Endodermal cell (in vitro differentiated cells): ENCODE measurements at regions not wholly inside any gene's neighbourhood (a gene's known extent, or its start where the extent isn't known, plus 50 kb on each side); places are given as distances from the start of the nearest gene placed in this dataset.

Experiments used
- DNase-seq: peaks from one replicate; pipeline ENCODE4 v3.0.0-alpha.2; 2017
- H3K27ac ChIP-seq: 2 replicates; pipeline ENCODE4 v1.5.1; 2013; ENCODE audit warnings: mild to moderate bottlenecking, low read depth, low read length, moderate library complexity
- H3K27me3 ChIP-seq: 2 replicates; pipeline ENCODE4 v1.6.1; 2013; ENCODE audit warnings: mild to moderate bottlenecking, low read length, moderate library complexity; ENCODE audit not compliant: insufficient read depth, control insufficient read depth, poor library complexity, severe bottlenecking
- H3K36me3 ChIP-seq: 2 replicates; pipeline ENCODE4 v1.7.0; 2013; ENCODE audit warnings: mild to moderate bottlenecking, low read length, moderate library complexity; ENCODE audit not compliant: control insufficient read depth, insufficient read depth
- H3K4me1 ChIP-seq: one replicate; pipeline ENCODE4 v1.7.0; 2013; ENCODE audit warnings: low read length; ENCODE audit not compliant: control insufficient read depth, insufficient read depth
- H3K4me3 ChIP-seq: 2 replicates; pipeline ENCODE4 v1.5.1; 2013; ENCODE audit warnings: mild to moderate bottlenecking, low read length, moderate library complexity
- H3K9ac ChIP-seq: 2 replicates; pipeline ENCODE4 v1.6.1; 2013; ENCODE audit warnings: mild to moderate bottlenecking, low read length, moderate library complexity; ENCODE audit not compliant: poor library complexity, severe bottlenecking; ENCODE audit errors: extremely low read depth
- H3K9me3 ChIP-seq: 2 replicates; pipeline ENCODE4 v1.6.1; 2013; ENCODE audit warnings: mild to moderate bottlenecking, low read length, moderate library complexity; ENCODE audit not compliant: control insufficient read depth
- H3K27ac Mint-ChIP-seq: 2 replicates; pipeline ENCODE4 v1.8.0; 2020; ENCODE audit warnings: mixed read lengths
- H3K27me3 Mint-ChIP-seq: 2 replicates; pipeline ENCODE4 v1.8.0; 2021; ENCODE audit warnings: mild to moderate bottlenecking, mixed read lengths; ENCODE audit not compliant: insufficient read depth
- H3K36me3 Mint-ChIP-seq: 2 replicates; pipeline ENCODE4 v1.8.0; 2020; ENCODE audit warnings: low read depth, mixed read lengths
- H3K4me1 Mint-ChIP-seq: 2 replicates; pipeline ENCODE4 v1.8.0; 2020; ENCODE audit warnings: mixed read lengths
- H3K4me3 Mint-ChIP-seq: 2 replicates; pipeline ENCODE4 v1.8.0; 2020; ENCODE audit warnings: mild to moderate bottlenecking, moderate library complexity, mixed read lengths
- H3K9me3 Mint-ChIP-seq: 2 replicates; pipeline ENCODE4 v1.8.0; 2020; ENCODE audit warnings: mild to moderate bottlenecking, mixed read lengths
- CTCF ChIP-seq: fragments of 200-600 bp; sonication (generic); conservative IDR thresholded peaks from 2 replicates; pipeline ENCODE4 v1.5.0; 2021; ENCODE audit warnings: antibody characterized with exemption, mild to moderate bottlenecking
- WGBS, 2 experiments: methylation state at CpG; one replicate each; pipeline versions ENCODE4 v1.1.5 to v1.1.7; 2013; ENCODE audit warnings: missing lambda C conversion rate in 2 of 2, mixed read lengths in 1 of 2; ENCODE audit not compliant: insufficient coverage in 1 of 2, insufficient read length in 1 of 2; 5-methylcytosine and 5-hydroxymethylcytosine counted together

DNA sequence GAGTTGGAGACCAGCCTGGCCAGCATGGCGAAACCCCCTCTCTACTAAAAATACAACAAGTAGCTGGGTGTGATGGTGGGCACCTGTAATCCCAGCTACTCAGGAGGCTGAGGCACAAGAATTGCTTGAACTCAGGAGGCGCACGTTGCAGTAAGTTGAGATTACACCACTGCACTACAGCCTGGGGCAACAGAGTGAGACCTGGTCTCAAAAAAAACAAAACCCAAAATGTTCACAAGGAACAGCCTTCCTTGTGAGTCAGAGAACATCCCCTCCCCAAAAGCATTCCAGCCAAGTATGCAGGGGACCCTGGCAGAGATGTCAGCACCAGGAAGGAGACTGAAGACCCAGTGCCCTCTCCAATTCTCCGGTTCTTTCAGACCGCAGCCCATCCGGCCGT lies 314.9 kb upstream of the TSHZ3 start:
- H3K4me1 ChIP-seq: no peaks in the 10 kb centered on the region
- H3K9me3 ChIP-seq: no peaks in the 10 kb centered on the region
- TF ChIP-seq CTCF: no peak
- H3K9ac ChIP-seq: no peak overlapping the region
- no peaks in the 10 kb centered on the region for H3K27me3 ChIP-seq
- H3K27me3 Mint-ChIP-seq: no peaks in the 10 kb centered on the region
- H3K27ac Mint-ChIP-seq: no peak overlapping the region
- H3K27ac ChIP-seq: no peak overlapping the region
- no peak overlapping the region for H3K4me3 Mint-ChIP-seq
- no peaks in the 10 kb centered on the region for H3K36me3 Mint-ChIP-seq
- H3K4me1 Mint-ChIP-seq: no peaks in the 10 kb centered on the region
- DNase-seq: no peak
- no peaks in the 10 kb centered on the region for H3K9me3 Mint-ChIP-seq
- no peaks in the 10 kb centered on the region for H3K36me3 ChIP-seq
- WGBS, 2 experiments: 80 to 91% methylated on average over 2 to 4 of the region's 7 CpGs
- H3K4me3 ChIP-seq: no peak overlapping the region

DNA sequence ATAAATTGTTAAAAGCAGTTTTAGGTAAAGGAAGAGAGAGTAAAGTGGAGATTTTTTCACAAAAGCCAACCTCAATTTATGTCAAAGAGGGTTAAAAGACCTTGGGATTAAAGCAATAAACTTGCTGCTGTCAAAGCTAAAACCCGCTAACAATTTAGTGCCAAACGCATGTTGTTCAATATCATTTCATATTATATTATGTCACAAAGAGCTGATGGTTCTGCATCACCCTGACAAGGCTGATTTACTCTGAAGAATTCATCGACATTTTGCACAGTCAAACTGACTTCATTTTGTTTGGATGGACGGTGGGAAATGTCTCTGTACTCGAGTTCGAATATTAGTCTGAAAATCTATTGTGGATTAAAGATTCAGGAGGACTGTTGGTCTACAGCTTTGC lies 315.8 kb upstream of the TSHZ3 start:
- H3K27ac Mint-ChIP-seq: no peak overlapping the region
- Histone ChIP-seq H3K4me1 (no peaks in the 10 kb centered on the region), H3K27me3 (no peaks in the 10 kb centered on the region), H3K9me3 (no peaks in the 10 kb centered on the region), H3K9ac (no peak overlapping the region), H3K27ac (no peak overlapping the region), H3K4me3 (no peak overlapping the region), H3K36me3 (no peaks in the 10 kb centered on the region)
- no peaks in the 10 kb centered on the region for H3K27me3 Mint-ChIP-seq
- H3K4me3 Mint-ChIP-seq: no peak overlapping the region
- no peaks in the 10 kb centered on the region for H3K36me3 Mint-ChIP-seq
- WGBS, 2 experiments: 91% methylated on average over 6 of the region's 6 CpGs
- no peaks in the 10 kb centered on the region for H3K4me1 Mint-ChIP-seq
- no peak for DNase-seq
- H3K9me3 Mint-ChIP-seq: no peaks in the 10 kb centered on the region
- TF ChIP-seq CTCF: no peak

DNA sequence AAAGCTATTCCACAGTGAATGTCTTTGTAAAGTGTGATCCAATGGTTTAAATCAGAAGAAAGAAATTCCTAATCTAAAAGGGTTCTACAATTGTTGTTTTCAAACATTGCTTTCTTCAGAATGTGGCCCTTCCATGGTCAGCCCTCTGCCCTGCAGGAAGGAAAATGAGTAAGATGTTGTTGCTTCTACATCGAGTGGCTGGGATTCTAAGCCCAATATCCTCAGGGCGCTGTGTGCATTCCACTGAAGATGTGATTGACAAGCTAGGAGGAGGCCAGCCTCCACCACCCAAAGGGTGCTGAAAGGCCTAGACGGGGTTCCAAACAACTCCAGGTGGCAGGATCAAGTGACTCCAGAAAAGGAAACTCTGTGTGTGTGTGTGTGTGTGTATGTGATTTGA lies 316.9 kb upstream of the TSHZ3 start:
- H3K36me3 Mint-ChIP-seq: no peaks in the 10 kb centered on the region
- no peak overlapping the region for H3K4me3 Mint-ChIP-seq
- no peaks in the 10 kb centered on the region for H3K9me3 Mint-ChIP-seq
- Histone ChIP-seq H3K4me3 (no peak overlapping the region), H3K4me1 (no peaks in the 10 kb centered on the region), H3K36me3 (no peaks in the 10 kb centered on the region), H3K9ac (no peak overlapping the region), H3K27ac (no peak overlapping the region), H3K27me3 (no peaks in the 10 kb centered on the region), H3K9me3 (no peaks in the 10 kb centered on the region)
- no peaks in the 10 kb centered on the region for H3K27me3 Mint-ChIP-seq
- TF ChIP-seq CTCF: no peak
- H3K4me1 Mint-ChIP-seq: no peaks in the 10 kb centered on the region
- no peak for DNase-seq
- no peak overlapping the region for H3K27ac Mint-ChIP-seq
- WGBS, 2 experiments: 86 to 90% methylated on average over 2 to 3 of the region's 3 CpGs
